Stimulated activated CD4-positive, alpha-beta T cell treated with anti-CD3 and anti-CD28 coated beads, TNF-alpha, amount 100 ng/mL, for 4 hours (primary cell): ENCODE measurements at regions not wholly inside any gene's neighbourhood (a gene's known extent, or its start where the extent isn't known, plus 50 kb on each side); places are given as distances from the start of the nearest gene placed in this dataset.

Experiments used
- DNase-seq, 3 experiments: peaks; one replicate each; pipeline ENCODE4 v3.0.0-alpha.2; 2020; ENCODE audit warnings: low read depth in 3 of 3

DNA sequence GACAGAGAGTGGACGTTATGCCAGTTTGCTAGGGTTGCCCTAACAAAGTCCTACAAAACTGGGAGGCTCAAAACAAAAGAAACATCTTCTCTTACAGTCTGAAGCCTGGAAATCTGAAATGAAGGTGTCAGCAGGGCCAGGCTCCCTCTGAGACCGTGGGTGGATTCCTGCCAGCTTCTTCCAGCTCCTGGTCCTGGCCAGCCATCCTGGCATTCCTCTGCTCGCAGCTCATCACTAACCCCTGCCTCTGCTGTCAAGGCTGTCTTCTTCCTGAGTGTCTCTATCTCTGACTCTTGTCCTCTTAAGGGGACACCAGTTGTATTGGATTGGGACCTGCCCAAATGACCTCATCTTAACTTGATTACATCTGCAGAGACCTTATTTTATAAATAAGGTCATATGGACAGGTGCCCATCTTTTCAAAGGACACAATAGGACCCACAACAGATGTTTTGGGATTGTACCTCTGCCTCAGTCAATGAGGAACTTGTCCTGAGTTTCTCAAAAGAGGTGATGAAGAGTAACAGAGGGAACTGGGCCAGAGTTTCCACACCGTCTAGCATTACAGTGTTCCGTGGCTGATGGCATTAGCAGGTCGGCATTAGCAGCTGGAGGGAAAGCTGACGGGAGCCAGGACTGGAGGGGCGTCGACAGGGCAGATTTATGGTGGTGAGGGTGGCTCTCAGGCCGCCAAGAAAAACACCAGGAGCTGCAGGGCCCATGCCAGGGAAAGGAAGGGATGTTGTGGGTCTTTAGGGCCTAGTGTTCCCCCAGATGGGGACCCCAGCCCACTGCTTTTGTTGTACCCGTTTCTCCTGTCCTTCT, 157.3 kb downstream of the TBXT start:
- DNase-seq, result no peak

DNA sequence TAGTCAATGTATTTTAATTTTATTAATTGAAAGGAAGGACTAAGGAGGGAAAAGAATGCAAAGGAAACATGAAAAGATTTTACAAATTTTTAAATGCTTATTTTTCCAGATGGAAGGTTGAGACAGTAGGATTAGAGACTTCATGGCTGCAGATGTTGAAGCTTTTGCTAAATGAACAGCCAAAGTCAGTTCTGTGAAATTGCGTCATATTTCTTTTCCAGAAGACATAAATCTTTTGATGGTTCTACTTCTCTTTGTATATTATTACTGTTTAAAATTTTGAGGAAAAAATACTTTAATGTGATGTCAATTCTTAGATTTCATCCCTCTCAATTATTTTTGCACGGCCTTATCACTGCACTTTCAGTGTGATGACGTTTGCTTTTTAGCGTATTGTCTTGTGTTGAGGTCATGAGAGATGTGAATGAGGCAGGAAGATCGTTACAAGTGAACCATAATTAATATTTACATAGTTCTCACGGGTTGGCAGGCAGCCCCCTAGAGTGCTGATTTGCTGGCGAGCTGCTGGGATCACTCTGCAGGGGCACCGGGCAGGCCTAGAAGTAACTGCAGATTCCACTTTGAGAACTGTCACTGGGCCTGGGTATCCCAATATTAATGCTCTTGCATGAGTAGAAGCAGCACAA, 158.1 kb downstream of the TBXT start:
- DNase-seq, result no peak

DNA sequence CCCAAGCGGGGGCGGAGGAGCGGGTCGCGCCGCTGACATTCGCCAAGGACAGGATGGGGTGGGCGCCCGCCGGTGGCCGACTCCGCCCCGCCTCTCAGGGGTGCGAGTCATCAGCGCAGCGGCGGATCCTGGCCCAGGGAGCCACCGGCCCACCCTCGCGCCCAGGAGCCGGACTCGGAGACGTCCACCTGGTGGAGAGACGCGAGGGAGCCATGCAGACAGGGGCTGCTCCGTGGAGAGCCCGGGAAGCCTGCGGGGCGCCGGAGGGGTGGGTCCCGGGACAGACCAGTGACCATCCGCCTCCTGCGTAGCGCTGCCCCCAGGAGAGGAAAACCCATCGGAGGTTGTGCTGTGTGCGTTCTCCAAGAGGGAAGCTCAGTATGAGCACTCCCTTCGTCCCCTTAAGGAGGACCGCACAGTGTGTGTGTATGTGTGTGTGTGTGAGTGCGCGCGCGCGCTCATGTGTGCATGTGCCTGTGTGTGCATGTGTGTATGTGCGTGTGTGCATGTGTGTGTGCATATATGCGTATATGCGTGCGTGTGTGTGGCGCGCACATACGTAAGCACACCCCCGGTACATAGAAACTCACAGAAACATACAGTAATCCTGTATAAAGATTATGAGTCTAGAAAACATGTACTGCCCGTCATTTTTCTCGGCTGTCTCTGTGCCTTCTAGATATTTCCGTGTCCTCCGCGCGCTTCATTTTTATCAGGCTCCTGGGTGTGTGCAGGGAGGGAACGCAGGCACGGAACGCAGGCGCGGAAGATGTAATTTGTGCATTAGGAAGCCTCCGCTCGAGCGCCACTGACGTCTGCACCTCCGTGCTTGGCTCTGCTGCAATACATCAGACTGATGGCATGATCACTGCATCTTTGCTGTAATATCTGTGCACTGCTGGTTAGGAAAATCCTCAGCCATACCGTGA, 158.9 kb downstream of the TBXT start:
- DNase-seq, result no peak

DNA sequence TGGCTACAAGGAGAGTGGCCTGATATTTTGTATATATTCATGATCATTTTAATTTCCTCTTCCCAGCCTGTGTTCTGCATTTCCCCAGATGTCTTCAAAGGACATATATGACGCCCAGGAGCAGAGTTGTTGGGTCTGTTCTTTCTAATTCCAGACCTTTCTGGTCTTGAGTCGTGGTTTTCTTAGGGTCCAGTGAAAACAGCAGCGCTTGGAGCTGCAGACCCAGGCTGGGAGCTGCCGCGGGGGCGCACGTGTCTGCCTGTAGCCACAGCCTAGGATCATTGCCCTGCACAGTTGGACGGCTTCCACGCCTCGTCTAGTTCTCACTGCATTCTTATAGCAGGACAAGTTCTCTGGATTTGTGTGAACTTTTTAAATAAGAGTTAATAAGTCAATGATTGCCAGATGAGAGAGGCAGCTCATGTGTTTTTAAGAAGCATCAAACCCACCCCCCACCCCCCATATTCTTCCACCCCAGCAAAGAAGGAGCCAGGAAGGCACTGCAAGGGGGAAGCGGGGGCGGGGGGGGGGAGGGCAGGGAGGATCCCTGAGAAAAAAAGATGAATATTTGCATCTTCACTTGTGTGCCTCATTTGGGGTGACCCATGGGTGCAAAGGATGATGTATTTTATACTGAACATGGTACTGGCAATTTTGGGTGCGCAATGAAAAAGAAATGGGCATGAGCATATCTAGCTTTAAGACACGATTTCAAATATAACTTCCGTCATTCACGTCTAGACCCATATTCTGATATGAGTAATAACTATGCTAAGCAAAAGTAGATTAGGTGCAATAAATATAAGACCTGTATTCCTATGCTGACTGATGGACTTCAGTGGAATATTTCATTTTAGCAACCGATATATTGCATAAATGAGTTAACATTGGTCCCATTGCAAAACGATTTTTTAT, 160.0 kb downstream of the TBXT start:
- DNase-seq, result no peak

DNA sequence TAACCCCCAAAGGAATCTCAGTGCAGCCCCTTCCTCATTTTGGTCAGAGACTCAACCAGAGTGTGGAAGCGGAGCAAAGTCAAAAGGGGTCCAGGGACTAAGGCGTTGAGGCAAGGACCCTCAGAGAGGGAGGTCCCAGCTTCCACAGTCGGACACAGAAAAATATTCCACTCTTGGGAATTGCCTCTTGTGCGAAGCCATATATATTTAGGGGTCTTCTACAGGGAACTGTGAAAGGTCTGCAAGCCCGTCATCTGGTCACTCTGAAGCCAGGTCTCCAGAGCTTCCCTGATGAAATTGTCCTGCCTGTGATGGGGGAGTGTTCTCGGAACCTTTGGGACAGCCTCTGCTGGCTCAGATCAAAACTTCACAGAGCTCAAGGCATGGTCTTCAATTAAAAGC, 160.8 kb downstream of the TBXT start:
- DNase-seq, result no peak

DNA sequence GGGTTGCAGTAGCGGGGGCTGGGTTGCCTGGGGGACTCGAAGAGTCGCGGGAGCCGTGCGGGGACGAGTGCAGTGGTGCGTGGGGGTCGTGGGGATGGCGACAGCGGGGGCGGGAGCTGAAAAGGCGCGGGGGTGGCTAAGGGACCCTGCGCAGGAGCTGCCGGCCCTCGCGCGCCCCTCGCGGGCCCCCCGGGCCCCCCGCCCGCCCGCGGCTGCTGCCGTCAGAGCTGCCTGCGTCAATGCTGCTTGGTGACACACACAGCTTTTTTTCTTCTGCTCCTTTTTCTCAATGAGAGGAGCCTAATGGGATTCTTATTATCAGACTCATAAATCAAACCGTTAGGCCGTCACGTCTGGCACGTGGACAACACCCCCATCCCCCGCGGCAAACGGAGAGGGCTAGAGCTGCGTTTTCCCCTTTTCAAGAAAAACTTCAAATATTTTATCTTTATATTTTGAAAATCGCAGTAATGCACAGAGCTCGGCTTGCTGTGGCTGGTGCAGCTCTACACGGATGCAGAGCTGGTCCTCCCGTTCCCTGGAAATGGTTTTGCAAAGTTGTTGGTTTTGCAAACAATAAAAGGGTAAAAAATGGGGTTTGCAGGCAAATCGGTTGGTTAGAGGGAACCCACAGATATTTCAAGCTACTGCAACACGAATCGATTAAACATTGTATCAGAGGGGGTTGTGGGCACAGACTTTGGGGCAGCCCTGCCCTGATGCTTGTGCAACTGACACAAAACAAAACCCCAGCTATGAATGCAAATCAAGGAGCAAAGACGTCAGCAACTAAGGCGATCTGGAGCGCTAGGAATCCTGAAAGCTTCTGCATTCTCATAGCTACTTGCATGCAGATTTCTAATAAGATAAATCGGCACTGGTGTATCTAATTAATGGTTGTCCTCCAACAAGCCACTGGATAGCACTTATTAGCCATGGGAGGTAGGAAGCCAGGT, 161.4 kb downstream of the TBXT start:
- DNase-seq, result no peak

DNA sequence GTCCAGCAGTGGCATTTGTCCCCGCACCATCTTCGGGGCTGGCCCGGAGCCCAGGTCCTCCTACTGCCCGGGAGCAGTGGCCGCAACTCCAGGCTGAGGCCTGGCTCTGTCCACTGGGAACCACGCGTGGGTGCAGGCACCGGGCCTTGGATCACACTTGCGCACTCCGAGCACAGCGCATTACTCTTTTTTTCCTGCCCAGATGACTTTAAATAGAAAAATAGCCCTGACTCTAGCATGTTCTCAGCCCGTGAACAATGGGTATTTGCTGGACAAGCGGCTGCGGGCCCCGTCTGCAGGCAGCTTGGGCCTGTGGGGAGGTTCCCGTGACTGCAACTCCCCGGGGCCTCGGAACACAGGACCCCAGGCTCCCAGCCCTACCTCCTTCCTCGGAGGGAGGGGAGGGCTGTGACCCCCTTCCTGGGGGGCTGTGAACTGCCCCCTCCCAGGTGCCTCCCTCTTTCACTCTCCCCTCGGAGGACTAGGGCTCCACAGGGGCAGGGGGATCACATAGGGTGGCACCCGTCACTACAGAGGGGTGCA, 162.2 kb downstream of the TBXT start:
- DNase-seq, result no peak

DNA sequence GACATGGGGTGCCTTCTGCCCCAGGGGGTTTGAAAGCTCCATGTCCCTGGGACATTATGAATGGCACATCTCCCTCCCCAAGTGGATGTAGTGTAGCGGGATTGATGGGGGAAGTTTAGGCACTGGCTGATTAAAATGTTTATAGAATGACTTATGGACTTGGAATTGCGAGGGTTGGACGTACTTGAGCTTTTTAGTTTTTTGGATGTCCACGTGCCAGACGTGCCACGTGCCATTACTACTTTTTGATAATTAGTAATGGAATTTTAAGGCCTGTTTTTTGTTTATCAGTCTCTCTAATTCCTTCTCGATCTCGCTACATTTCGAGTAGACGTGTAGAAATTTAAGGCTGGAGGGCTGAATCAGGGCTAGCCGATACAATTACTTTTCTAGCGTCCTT, 162.8 kb downstream of the TBXT start:
- no peak for DNase-seq

DNA sequence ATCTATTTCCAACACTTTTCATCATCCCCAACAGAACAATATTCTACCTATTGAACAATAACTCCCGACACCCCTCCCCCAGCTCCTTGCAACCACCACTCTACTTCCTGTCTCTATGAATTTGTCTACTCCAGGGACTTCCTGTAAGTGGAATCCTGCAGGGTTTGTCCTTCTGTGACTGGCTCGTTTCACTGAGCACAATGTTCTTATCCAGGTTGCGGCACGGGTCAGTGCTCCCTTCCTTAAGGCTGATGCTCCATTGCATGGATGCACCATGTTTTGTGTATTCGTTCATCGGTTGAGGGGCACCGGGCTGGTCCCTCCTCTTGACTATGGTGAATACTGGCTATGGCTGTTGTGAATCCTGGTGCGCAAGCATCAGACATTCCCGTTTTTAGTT, 163.2 kb downstream of the TBXT start:
- DNase-seq, result no peak

DNA sequence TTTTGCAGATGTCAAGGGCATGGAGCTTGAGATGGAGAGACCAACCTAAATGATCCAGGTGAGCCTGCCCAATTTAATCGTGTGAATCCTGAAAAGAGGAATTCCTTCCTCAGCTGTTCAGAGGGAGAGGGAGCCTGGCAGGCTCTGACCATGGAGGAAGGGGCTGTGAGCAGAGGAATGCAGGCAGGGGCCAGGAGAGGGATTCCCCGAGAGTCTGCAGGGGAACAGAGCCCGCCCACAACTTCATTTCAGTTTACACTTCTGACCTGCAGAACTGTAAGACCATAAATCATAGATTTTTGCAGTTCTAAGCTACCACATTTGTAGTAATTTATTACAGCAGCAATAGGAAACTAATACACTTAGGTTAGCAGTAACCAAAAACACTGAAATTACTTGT, 164.1 kb downstream of the TBXT start:
- DNase-seq, result no peak

DNA sequence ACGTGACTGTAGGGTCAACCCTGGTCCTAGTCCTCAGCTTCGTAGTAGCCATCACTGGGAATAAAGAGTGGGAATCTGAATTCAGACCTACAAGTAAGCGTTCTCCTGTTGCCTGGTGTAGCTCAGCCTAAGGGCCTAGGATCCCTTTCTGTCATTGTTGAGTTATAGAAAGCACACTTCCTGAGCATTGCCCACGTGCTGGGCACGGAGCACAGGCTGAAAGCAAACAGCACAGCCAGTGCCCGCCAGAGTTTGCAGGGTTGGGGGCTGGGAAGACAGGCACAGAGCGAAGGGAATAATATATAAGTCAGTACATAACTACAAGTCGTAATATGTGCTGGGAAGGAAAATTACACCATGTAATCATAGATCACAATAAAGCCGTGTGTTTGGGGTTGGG, 166.3 kb downstream of the TBXT start:
- DNase-seq, result no peak

DNA sequence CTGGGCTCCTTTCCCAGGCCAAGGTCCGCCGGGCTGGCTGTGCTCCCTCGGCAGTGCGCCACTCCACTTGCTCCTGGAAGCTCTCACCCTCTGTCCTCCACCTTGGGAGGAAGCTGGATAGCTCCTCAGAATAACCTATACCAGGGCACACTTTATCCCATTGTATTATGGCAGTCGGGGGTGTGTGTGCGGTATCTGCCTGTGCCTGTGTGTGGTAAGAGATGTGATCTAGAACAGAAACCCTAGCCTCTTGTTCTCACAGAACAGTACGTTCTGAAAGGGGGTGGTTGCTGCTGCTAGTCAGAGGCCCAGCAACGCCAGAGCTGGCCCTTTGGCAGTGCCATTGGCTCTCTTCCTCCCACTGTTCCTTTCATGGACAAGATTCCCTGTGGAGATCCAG, 168.4 kb downstream of the TBXT start:
- no peak for DNase-seq

DNA sequence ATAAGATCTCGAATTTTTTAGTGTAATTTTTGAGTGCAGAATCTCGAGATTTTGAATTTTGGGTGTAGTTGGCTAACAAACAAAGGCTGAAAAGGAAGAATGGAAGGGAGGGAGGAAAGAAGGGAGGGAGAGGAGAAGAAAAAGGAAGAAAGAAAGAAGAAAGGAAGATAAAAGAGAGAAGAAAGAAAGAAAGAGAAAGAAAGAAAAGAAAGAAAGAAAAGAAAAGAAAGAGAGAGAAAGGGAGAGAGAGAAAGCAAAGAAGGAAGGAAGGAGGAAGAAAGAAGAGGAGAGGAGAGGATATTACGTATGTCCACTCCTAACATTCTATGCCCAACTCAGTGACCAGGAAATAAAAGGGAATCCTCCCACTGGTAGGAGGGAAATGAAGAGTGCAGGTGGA, 169.6 kb downstream of the TBXT start:
- no peak for DNase-seq

DNA sequence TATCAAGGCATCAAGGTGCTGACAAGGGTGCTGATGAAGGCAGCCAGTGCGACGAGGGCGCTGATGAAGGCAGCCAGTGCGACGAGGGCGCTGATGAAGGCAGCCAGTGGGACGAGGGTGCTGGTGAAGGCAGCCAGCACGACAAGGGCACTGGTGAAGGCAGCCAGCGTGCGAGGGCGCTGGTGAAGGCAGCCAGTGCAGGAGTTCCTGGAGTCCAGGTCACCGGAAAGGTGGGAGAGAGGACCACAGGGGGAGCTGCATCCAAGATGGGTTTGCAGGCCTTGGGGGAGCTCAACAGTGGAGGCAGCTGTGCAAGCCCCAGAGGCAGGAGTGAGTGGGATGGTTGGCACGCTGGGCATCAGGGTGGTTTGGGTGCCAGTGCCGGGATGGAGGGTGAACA, 176.3 kb downstream of the TBXT start:
- DNase-seq, result no peak

DNA sequence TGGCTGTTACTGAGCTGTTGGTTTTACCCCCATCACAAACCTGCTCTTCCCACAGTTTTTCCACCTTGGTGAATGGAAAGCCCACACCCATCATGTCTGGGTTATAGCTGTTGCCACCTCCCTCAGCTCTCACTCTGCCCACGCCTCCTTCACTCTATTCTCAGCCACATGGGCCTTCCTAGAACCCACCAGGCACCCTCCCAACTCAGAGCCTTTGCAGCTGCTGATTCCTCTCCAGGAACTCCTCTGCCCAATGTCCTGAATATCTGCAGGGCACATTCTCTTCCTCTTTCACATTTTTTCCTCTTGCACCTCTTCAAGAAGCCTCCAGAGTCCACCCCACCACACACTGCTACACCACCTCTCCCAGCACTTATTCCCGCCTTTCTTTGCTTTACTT, 177.4 kb downstream of the TBXT start:
- no peak for DNase-seq

DNA sequence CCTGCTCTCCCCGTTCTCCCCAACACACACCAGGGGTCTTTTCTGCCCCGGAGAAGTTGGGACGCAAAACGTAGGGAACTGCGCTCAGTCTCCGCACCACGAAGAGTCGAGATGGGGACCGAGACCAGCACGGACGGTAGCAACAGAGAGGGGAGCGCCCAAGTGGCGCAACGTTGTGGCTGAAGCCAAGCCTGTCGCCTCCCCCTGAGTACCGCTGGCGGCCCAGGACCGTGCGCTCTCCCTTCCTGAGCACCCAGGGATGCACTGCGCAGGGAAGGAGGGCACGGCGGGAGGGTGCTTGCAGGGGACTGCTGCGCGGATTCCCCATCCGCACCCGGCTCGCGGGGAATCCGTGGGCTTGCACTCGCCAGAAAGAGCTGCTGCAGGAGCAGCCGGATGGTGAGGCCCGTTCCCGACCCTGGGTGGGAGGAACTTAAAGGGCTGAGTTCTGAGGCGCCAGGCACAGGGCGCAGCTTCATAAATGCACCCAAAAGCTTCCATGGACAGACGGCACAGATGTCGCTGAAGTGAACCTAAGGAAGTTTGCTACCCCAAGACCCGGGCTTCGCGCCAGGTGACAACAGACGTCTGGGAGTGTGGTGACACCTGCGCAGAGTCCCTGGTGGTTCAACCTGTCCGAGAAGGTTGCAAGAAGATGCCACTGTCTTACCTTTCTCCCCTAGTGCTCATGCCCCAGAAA, 178.7 kb downstream of the TBXT start:
- DNase-seq, result no peak

DNA sequence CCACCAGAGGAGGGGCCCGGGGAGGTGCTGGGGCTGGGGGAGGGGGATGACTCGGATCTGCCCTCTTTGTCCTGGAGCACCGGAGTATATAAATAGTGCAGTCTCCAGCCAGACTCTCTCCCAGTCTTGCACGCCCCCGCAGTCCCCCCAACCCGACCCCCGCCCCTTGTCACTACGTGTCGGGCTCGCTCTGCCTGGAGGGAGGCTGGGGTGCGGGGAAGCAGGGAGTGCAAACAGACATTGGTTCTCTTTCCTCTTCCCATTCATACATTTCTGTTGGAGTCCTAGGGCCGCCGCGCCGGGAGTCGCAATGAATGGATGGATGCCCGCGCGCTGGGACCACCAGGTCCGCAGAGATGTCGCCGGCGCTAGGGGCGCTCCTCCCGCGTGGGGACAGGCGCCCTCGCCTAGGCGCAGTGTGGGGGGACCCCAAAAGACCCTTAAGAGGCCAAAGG, 179.3 kb downstream of the TBXT start:
- no peak for DNase-seq

DNA sequence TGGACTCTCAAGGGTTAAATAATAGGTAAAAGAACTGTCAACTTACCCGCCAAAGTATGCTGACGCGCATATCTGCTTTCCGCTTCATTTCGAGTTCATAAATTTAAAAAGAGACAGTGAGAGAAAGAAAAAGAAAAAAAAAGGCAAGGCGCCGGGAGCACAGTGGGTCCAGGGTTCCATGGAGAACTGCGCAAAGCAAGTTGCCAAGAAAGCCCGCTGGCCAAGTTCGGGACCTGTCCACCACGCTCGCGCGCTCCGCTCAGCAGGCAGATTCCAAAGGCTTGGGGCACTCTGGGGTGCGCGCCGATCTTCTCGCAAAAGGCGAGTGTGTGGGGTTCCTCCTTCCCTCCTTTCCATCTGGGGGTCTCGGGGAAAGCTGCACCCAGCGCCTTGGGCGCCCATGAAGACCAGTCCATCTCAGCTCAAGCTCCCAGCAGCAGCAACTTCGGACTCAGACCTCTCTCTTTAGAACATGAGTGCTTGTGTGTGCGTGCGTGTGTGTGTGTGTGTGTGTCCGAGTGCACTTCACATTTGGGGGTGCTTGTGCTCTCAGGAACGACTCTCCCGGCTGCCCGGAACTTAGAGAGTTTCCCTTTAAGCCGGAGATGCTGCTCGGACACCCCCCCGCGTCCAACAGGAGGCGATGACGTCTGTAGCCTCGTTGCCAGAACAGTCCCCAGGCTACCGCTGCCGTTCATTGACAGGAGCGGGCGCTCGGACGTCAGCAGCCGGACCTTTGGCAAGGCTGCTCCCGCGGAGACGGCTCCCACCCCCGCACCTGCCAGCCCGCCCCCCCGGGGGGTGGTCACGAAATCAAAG, 180.0 kb downstream of the TBXT start:
- DNase-seq, result no peak
